ENCODE measurements at regions not wholly inside any gene's neighbourhood (a gene's known extent, or its start where the extent isn't known, plus 50 kb on each side); places are given as distances from the start of the nearest gene placed in this dataset.
"Not testable (repeated sequence)": the region's sequence is repeated elsewhere in the genome, so short reads cannot be mapped to it uniquely, and the experiment has no call there.

- DNase-seq (ENCODE audit: low spot score): no peak
These were observed 185.4 kb upstream of the SLC24A3 start for GRCh38 chr20:19026901-19027644.

DNA sequence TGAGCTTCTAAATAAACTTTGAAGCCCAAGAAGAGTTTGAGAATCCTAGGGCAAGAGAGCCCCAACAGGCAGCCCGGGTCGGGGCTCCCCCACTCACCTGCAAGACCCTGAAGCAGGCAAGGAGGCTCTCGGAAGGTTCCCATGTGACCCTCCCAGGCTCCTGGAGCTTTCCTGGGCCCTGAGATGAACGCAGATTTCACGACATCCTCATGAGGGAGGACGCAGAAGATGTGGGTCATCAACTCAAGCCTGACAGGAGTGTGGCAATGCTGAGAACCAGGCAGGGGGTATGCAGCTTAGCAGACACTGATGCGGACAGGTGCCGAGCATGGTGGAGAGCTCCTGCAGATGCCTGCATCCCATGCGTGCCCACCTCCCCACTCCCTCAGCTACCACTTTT is 184.5 kb upstream of the SLC24A3 start:
- no peak for DNase-seq (ENCODE audit: low spot score)

DNA sequence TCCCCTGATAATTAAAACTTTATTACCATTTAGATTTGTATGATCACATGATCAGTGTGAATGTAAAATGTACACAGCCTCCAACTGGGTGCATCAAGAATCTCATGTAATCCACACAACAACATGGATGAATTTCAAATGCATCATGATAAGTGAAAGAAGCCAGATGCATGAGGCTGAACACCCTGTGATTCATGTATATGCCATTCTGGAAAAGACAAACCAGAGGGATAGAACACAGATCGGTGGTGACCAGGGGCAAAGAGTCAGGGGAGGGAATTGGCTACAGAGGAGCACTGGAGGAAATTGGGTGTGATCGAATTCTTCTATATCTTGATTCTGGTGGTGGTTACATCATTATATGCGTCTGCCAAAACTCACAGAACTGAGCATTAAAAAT is 170.7 kb upstream of the SLC24A3 start:
- no peak for DNase-seq (ENCODE audit: low spot score)

DNA sequence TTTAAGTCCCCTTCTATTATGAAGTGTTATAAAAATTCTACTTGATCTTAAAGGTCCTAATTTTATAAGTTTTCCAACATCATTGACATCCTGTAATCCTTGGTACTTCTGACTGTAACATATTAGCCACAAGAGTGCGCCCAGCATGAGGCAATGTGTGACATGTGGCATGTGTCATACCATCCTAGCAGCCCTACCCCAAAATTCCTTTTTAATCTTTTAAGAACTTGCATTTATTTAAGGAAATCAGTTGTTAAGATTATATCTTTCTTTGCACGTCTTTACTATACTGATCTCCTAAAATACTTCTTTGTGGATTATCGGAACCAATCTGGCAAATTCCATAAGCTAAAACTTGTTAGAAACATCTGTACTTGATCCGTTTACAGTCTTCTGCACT is 167.1 kb upstream of the SLC24A3 start:
- no peak for DNase-seq (ENCODE audit: low spot score)

- no peak for DNase-seq (ENCODE audit: low spot score)
These were observed 165.1 kb upstream of the SLC24A3 start for GRCh38 chr20:19047040-19047950.

DNA sequence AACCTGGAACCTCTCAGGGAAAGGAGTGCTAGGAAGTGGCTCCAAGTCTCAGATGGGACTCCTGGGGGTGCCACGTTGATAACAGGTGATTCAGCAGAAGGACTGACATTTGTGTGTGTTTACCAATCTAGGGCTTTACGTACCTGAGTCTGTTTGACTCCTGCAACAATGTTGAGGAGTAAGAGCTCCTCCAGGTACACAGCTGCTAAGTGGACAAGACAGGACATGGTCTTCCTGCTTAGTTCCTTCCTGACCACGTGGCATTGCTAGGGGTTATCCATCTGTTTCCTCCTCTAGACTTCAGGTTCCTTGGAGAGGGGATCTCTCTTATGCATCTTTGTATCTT is 164.5 kb upstream of the SLC24A3 start:
- DNase-seq (ENCODE audit: low spot score): no peak

- no peak for DNase-seq (ENCODE audit: low spot score)
These were observed 163.4 kb upstream of the SLC24A3 start for GRCh38 chr20:19048995-19049501.

DNA sequence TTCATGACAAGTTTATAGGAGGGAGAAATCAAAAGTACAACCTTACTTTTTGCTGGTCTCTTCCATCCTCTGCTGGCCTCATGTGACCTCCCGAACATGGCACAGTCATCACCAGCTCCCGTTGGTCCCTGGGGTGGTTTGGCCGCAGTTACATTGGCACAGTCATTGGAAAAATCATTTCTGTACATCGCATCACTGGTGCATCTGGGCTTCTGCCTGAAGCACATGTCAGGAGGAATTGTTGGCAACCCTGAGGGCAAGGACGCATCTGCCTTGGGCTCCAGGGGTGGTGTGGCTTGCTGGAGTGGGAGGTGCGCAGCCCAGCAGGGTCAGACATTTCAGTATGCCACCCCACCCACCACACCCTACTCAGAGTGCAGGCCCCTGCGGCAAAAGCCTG is 162.9 kb upstream of the SLC24A3 start:
- DNase-seq (ENCODE audit: low spot score): no peak

GRCh38 chr20:19056909-19057308 is 155.5 kb upstream of the SLC24A3 start:
- DNase-seq (ENCODE audit: low spot score): no peak

GRCh38 chr20:19064788-19065187 is 147.7 kb upstream of the SLC24A3 start:
- DNase-seq (ENCODE audit: low spot score): not testable (repeated sequence)

- DNase-seq (ENCODE audit: low spot score): no peak
These were observed 144.5 kb upstream of the SLC24A3 start for GRCh38 chr20:19067986-19068385.

- DNase-seq (ENCODE audit: low spot score): no peak
These were observed 142.4 kb upstream of the SLC24A3 start for GRCh38 chr20:19070026-19070425.

- no peak for DNase-seq (ENCODE audit: low spot score)
These were observed 141.6 kb upstream of the SLC24A3 start for GRCh38 chr20:19070681-19071445.

DNA sequence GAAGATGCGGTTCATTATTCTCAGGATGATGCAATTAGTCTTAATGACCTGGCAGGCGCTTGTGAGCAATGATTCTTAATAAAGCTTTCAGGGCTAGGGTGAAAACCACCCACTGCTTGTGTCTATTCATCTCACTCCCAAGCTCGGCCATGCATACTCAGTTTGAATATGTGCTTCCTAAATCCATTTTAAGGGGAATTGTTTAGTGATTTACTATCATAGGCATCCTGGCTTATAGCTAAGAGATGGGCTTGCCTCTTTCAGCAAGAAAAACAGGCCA is 141.1 kb upstream of the SLC24A3 start:
- DNase-seq (ENCODE audit: low spot score): no peak

GRCh38 chr20:19071902-19072498 is 140.4 kb upstream of the SLC24A3 start:
- DNase-seq (ENCODE audit: low spot score): no peak

GRCh38 chr20:19072988-19073387 is 139.5 kb upstream of the SLC24A3 start:
- no peak for DNase-seq (ENCODE audit: low spot score)

DNA sequence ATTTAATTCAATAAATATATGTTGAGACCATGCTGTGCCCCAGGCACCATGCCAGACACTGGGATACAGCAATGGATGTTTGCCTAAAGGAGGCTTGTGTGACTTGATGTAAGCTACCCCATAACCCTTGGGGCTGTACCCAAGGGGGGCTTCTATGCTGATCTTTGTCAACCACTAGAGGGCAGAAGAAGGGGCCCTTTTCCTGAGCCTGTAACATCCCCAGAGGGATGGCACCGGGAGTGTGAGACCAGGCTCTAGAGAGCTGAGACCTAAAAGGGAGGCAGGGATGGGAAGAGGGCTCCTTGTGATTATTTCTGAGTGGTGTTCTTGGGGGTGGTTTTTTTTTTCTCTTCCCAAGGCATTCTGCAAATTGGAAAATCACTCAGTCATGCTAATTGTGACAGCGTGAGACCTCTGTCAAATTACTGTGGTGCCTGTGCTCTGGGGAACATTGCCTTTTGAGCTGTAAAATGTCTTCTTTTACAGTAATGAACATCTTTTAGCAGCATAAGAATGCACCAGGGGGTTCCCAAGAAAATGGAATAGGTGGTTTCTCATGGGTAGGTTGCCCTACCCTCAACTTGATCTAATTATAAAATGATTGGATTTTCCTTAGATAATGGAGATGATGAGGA is 138.7 kb upstream of the SLC24A3 start:
- DNase-seq (ENCODE audit: low spot score): no peak

GRCh38 chr20:19074356-19074755 is 138.1 kb upstream of the SLC24A3 start:
- DNase-seq (ENCODE audit: low spot score): no peak

GRCh38 chr20:19074828-19075516 is 137.5 kb upstream of the SLC24A3 start:
- DNase-seq (ENCODE audit: low spot score): no peak

DNA sequence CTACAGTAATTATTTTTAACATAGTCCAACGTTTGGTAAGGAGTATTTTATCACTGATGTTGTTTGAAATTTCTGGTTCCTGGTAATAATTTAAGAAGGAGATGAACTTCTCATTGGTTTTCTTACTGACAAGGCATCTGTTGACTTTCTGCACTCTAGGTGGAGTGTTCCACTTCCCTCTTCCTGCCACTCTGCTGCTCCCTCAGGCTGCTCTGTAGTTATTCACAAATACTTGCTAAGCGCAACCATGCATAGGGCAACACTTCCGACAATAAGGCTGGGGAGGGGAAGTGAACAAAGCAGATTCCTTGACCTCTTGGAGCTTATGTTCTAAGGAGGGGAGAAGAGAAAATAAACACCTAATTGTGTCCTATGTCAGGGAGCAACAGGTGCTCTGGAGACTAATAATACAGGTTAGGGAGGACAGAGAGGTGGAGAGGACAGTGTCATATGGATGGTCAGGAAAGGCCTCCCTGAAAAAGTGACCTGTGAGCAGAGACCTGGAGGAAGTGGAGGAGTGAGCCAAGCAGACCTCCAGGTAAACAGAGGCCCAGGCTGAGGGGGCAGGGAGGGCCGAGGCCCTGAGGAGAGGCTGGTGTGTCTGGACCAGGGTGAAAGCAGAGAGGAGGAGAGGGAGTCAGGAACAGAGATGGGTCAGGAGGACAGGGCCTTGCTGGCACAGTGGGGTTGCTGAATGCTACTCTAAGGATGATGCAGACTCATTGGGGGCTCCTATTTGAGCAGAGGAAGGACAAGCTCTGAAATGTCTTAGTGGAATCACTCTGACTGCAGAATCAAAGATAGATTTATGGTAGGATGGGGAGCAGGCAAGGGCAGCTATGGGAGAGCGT is 134.8 kb upstream of the SLC24A3 start:
- DNase-seq (ENCODE audit: low spot score): no peak
